Fibroblast of lung (primary cell): ENCODE measurements at regions not wholly inside any gene's neighbourhood (a gene's known extent, or its start where the extent isn't known, plus 50 kb on each side); places are given as distances from the start of the nearest gene placed in this dataset.

Experiments used
- CTCF ChIP-seq, 2 donors: IDR thresholded peaks in 1 of 2; conservative IDR thresholded peaks in 1 of 2; 1 replicate in 1 of 2; 2 replicates in 1 of 2; pipeline ENCODE4 v1.5.1; 2011 to 2012; ENCODE audit warnings: low read length in 2 of 2, control low read depth in 1 of 2, inconsistent platforms in 1 of 2, low read depth in 1 of 2, mild to moderate bottlenecking in 1 of 2
- EZH2 ChIP-seq: IDR thresholded peaks from 2 replicates; pipeline ENCODE4 v1.5.1; 2012; ENCODE audit warnings: low read length, control low read depth, mild to moderate bottlenecking; ENCODE audit errors: missing control alignments

GRCh38 chr4:152115794-152116193, 355.0 kb upstream of the GATB start:
- TF ChIP-seq CTCF (conservative IDR thresholded peaks at IDR 0.05 in 1 of 2, IDR thresholded peaks at IDR 0.05 in 1 of 2; ENCODE audit: low read depth in 1 of 2, low read length in 2 of 2), result no peak
- no peak for TF ChIP-seq EZH2
